Breast epithelium (tissue), 4 donors: ENCODE measurements at regions not wholly inside any gene's neighbourhood (a gene's known extent, or its start where the extent isn't known, plus 50 kb on each side); places are given as distances from the start of the nearest gene placed in this dataset.

ENCODE experiments used
- DNase-seq, 2 donors: peaks; one replicate each; pipeline ENCODE4 v3.0.0-alpha.2; 2019; ENCODE audit warnings: low spot score in 2 of 2
- H3K27ac ChIP-seq, 2 donors: fragments of 200-600 bp; sonication (generic) in 1 of 2; one replicate each; pipeline ENCODE4 v1.5.1; 2016 to 2019; ENCODE audit warnings: mild to moderate bottlenecking in 1 of 2
- H3K27me3 ChIP-seq, 2 donors: fragments of 200-600 bp; sonication (generic) in 1 of 2; one replicate each; pipeline versions ENCODE4 v1.5.1 to v1.6.0; 2017 to 2019; ENCODE audit warnings: control low read depth in 1 of 2, mild to moderate bottlenecking in 1 of 2
- H3K36me3 ChIP-seq: fragments of 200-600 bp; one replicate; pipeline ENCODE4 v1.5.1; 2019
- H3K4me1 ChIP-seq, 2 donors: fragments of 200-600 bp; sonication (generic); one replicate each; pipeline ENCODE4 v1.5.1; 2016 to 2019; ENCODE audit warnings: control low read depth in 1 of 2
- H3K4me3 ChIP-seq, 3 donors: fragments of 200-600 bp; sonication (generic); 1 replicate in 2 of 3; 2 replicates in 1 of 3; pipeline ENCODE4 v1.5.1; 2016 to 2019; ENCODE audit warnings: mild to moderate bottlenecking in 3 of 3, moderate library complexity in 2 of 3
- H3K9me3 ChIP-seq, 2 donors: fragments of 200-600 bp; sonication (generic) in 1 of 2; one replicate each; pipeline ENCODE4 v1.5.1; 2016 to 2019; ENCODE audit warnings: control low read depth in 1 of 2
- POLR2A ChIP-seq: fragments of 450-650 bp; IDR thresholded peaks from one replicate; pipeline ENCODE4 v1.6.1; 2016; ENCODE audit warnings: antibody characterized with exemption, mild to moderate bottlenecking, moderate library complexity
- POLR2AphosphoS5 ChIP-seq, 3 donors: sonication (generic); formaldehyde crosslinking; IDR thresholded peaks; one replicate each; pipeline ENCODE4 v1.6.1; 2017; ENCODE audit warnings: antibody characterized with exemption in 3 of 3
- intact Hi-C: fragments of 100-400 bp; cut with DNase I; formaldehyde crosslinking; loops from one replicate; pipeline ENCODE4 v1.15.1; 2023; ENCODE audit warnings: low total_unique reads
- TF ChIP-seq, protein P1 (sequence below), 3 donors: fragments of 450-650 bp; IDR thresholded peaks; one replicate each; pipeline ENCODE4 v1.5.1; 2016 to 2017; ENCODE audit warnings: antibody characterized with exemption in 3 of 3, mild to moderate bottlenecking in 3 of 3, moderate library complexity in 3 of 3

DNA sequence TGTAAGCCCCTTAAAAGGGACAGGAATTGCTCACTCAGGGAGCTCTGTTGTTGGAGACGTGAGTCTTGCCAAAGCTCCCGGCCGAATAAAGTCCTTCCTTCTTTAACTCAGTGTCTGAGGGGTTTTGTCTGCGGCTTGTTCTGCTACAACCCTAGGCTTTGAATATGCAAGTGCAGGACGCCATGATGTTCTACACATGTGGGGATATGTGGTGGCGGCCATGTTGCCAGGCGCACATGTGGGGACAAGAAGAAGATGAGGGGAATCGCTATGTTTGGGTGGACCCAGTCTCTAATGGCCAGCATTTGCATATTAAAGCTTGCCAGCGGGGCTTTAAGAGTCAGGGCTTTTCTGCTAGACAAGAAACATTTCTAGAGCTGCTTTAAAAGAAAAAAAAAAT is 96.8 kb upstream of the CA10 start:
- no peaks in the 10 kb centered on the region for H3K36me3 ChIP-seq
- no peak overlapping the region for H3K4me3 ChIP-seq
- intact Hi-C loops, result no loop called here
- no peak overlapping the region for H3K27ac ChIP-seq
- TF ChIP-seq POLR2AphosphoS5 (IDR thresholded peaks at IDR 0.05) (no peak), POLR2A (no peak)
- TF ChIP-seq, protein P1, sequence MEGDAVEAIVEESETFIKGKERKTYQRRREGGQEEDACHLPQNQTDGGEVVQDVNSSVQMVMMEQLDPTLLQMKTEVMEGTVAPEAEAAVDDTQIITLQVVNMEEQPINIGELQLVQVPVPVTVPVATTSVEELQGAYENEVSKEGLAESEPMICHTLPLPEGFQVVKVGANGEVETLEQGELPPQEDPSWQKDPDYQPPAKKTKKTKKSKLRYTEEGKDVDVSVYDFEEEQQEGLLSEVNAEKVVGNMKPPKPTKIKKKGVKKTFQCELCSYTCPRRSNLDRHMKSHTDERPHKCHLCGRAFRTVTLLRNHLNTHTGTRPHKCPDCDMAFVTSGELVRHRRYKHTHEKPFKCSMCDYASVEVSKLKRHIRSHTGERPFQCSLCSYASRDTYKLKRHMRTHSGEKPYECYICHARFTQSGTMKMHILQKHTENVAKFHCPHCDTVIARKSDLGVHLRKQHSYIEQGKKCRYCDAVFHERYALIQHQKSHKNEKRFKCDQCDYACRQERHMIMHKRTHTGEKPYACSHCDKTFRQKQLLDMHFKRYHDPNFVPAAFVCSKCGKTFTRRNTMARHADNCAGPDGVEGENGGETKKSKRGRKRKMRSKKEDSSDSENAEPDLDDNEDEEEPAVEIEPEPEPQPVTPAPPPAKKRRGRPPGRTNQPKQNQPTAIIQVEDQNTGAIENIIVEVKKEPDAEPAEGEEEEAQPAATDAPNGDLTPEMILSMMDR (IDR thresholded peaks at IDR 0.05), result no peak
- DNase-seq, result no peak
- H3K9me3 ChIP-seq, result no peaks in the 10 kb centered on the region
- H3K27me3 ChIP-seq, result no peaks in the 10 kb centered on the region
- H3K4me1 ChIP-seq, result no peaks in the 10 kb centered on the region

DNA sequence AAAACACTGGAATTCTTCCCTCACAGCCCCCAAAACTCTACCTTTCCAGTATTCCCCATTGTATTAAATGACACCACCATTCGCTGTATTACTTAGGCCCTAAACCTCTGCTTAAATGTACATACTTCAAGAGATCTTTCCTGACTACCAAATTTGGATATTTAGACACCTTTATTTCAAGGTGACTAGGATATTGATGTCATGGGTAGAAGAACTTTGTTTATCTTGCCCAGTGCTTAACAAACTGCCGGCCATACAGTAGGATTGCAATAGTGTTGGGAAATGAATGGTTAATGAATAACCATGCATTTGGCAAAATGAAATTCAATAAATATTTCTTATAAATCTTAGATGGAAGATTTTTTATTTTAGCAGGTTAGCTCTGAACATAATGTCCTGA is 86.2 kb upstream of the CA10 start:
- no peaks in the 10 kb centered on the region for H3K4me1 ChIP-seq
- H3K4me3 ChIP-seq, result no peak overlapping the region
- DNase-seq, result no peak
- no peaks in the 10 kb centered on the region for H3K27me3 ChIP-seq
- no peaks in the 10 kb centered on the region for H3K9me3 ChIP-seq
- no peaks in the 10 kb centered on the region for H3K36me3 ChIP-seq
- no peak overlapping the region for H3K27ac ChIP-seq
- TF ChIP-seq, protein P1 (IDR thresholded peaks at IDR 0.05), result no peak
- TF ChIP-seq POLR2A (no peak), POLR2AphosphoS5 (IDR thresholded peaks at IDR 0.05) (no peak)
- intact Hi-C loops, result no loop called here

DNA sequence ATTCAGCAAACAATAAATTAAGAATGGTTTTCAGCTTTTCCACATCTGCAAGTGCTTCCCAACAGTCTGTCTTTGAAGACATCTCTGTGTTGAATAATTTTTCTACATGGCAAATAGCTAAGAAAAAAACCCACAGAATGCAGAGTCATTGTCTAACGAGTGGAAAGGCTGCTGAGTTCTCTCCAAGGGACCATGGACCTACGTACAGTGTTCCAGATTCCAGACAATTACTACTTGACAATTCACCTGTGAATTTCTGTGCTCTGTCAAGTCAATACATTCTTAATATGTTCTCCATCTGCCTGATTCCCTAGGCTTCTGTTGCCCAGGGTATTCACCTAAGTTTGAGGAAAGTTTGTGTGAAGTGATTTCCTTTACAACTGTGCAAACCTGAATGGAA is 83.8 kb upstream of the CA10 start:
- no peaks in the 10 kb centered on the region for H3K9me3 ChIP-seq
- H3K4me1 ChIP-seq, result no peaks in the 10 kb centered on the region
- intact Hi-C loops, result no loop called here
- no peaks in the 10 kb centered on the region for H3K36me3 ChIP-seq
- H3K27ac ChIP-seq, result no peak overlapping the region
- H3K27me3 ChIP-seq, result no peaks in the 10 kb centered on the region
- no peak overlapping the region for H3K4me3 ChIP-seq
- DNase-seq, result no peak
- TF ChIP-seq POLR2A (no peak), POLR2AphosphoS5 (IDR thresholded peaks at IDR 0.05) (no peak)
- TF ChIP-seq, protein P1 (IDR thresholded peaks at IDR 0.05), result no peak

DNA sequence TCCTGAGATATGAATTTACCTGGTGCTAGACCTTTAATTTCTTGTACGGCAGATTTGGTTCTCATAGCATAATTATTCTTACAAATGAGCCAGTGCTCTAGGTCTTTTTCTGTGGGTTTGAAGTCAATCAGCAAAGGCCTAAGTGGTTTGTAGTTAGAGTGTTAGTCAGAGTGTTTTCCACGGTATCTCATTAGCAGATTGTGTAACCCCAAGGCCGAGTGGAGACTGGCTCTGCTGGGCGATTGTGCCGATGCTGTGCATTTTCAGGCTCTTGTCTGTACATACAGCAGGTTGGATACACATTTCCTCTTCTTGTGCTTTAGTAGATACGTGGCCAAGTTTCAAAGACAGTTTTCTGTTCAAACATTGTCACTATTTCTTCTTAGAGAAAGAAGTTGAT is 78.6 kb upstream of the CA10 start:
- intact Hi-C loops, result loop anchor here (10.0 kb wide), 1 partner anchor 998 kb away; no protein-coding TSS in a partner anchor
- Histone ChIP-seq H3K27ac (no peak overlapping the region), H3K4me3 (no peak overlapping the region), H3K36me3 (no peaks in the 10 kb centered on the region), H3K9me3 (no peaks in the 10 kb centered on the region), H3K27me3 (no peaks in the 10 kb centered on the region), H3K4me1 (no peaks in the 10 kb centered on the region)
- TF ChIP-seq POLR2AphosphoS5 (IDR thresholded peaks at IDR 0.05) (no peak), POLR2A (no peak)
- TF ChIP-seq, protein P1 (IDR thresholded peaks at IDR 0.05), result no peak
- DNase-seq, result no peak

DNA sequence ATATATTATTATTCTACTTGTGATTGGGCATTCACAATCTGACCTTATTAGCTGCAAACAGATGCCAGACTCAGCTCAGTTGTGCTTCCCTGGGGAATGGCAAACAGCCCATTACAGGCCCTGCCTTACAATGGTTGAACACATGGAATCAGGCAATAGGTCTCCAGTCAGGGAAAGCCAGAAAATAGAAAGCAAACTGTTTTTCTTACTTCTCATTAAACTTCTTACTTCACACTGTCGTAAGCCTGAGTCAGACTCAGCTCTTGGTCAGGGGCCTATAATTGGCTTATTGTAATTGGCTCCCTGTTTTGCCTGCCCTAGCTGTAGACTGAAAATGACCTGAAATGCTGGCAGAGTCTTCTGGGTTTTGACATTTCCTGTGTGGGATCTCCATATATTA is 77.0 kb upstream of the CA10 start:
- H3K4me3 ChIP-seq, result no peak overlapping the region
- H3K36me3 ChIP-seq, result no peaks in the 10 kb centered on the region
- H3K27ac ChIP-seq, result no peak overlapping the region
- no peaks in the 10 kb centered on the region for H3K9me3 ChIP-seq
- intact Hi-C loops, result loop anchor here (10.0 kb wide), 1 partner anchor 999 kb away; no protein-coding TSS in a partner anchor
- H3K27me3 ChIP-seq, result no peaks in the 10 kb centered on the region
- TF ChIP-seq POLR2A (no peak), POLR2AphosphoS5 (IDR thresholded peaks at IDR 0.05) (no peak)
- TF ChIP-seq, protein P1 (IDR thresholded peaks at IDR 0.05), result no peak
- H3K4me1 ChIP-seq, result no peaks in the 10 kb centered on the region
- no peak for DNase-seq
